NCI-H187 (cell line): ENCODE measurements at regions not wholly inside any gene's neighbourhood (a gene's known extent, or its start where the extent isn't known, plus 50 kb on each side); places are given as distances from the start of the nearest gene placed in this dataset.
A peak's percentile ranks its signal among the peaks of the same experiment; 100 is the strongest.

Experiments
- DNase-seq, 2 experiments: peaks; one replicate each; lab custom pipeline; 2025; lab: John Stamatoyannopoulos, UW

- DNase-seq, result no peak
These were observed 250.1 kb downstream of the DIO2 start for GRCh38 chr14:79961197-79961596.

- DNase-seq, result no peak
These were observed 251.0 kb downstream of the DIO2 start for GRCh38 chr14:79960288-79960687.

GRCh38 chr14:79951572-79951971 is 259.7 kb downstream of the DIO2 start:
- DNase-seq, result no peak

GRCh38 chr14:79949906-79950305 is 261.4 kb downstream of the DIO2 start:
- DNase-seq, result no peak

- peak; percentile 50 to 62 for DNase-seq
These were observed 263.8 kb downstream of the DIO2 start for GRCh38 chr14:79947440-79948054.

GRCh38 chr14:79939235-79939634 is 272.1 kb downstream of the DIO2 start:
- DNase-seq, result no peak

GRCh38 chr14:79938185-79938584 is 273.1 kb downstream of the DIO2 start:
- no peak for DNase-seq

GRCh38 chr14:79937433-79937832 is 273.9 kb downstream of the DIO2 start:
- DNase-seq, result no peak

GRCh38 chr14:79924551-79924950 is 286.8 kb downstream of the DIO2 start:
- DNase-seq, result no peak

- DNase-seq, result no peak
These were observed 291.1 kb downstream of the DIO2 start for GRCh38 chr14:79920180-79920692.
